ENCODE measurements at regions not wholly inside any gene's neighbourhood (a gene's known extent, or its start where the extent isn't known, plus 50 kb on each side); places are given as distances from the start of the nearest gene placed in this dataset.

DNA sequence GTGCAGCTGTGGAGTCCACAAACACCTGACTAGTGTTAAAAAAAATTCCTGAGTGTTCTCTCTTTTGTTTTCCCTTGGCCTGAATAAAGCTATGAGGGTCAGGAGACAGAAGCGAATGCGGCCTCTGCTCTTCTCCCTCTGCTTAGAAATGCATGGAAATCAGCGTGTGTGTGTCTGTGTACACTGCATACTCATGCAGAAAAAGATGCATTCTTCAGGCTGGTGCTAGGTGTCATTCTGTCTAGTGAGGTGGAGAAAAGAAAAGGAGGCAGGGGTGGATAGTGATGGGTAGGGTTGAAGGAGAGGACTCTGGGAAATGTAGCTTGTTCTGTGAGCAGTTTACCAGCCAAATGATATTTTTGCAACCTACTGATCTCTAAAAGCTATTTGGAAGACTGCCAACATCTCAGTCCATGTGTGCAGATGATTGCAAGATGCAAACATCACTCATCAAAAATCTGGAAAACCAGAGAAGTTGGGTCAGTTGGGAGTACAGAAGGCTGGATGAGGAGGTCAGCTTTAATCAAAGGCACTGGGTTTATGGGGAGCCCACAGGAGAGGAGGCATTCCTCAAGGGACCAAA lies 177.7 kb downstream of the INSIG2 start:
- ChIA-PET POLR2A (interaction anchor here (0.6 kb wide), 1 partner anchor 80 kb away, joined by 3 read pairs; no protein-coding TSS in a partner anchor), CTCF (interaction anchor here (1.6 to 1.9 kb wide), 2 partner anchors 219 to 590 kb away, joined by 4 to 10 read pairs; no protein-coding TSS in a partner anchor)
- no peak overlapping the region for H3K4me3 ChIP-seq (ENCODE audit: low read depth, low read length)
- no peak for DNase-seq (ENCODE audit: low read depth, low spot score)
- TF ChIP-seq, protein P1, sequence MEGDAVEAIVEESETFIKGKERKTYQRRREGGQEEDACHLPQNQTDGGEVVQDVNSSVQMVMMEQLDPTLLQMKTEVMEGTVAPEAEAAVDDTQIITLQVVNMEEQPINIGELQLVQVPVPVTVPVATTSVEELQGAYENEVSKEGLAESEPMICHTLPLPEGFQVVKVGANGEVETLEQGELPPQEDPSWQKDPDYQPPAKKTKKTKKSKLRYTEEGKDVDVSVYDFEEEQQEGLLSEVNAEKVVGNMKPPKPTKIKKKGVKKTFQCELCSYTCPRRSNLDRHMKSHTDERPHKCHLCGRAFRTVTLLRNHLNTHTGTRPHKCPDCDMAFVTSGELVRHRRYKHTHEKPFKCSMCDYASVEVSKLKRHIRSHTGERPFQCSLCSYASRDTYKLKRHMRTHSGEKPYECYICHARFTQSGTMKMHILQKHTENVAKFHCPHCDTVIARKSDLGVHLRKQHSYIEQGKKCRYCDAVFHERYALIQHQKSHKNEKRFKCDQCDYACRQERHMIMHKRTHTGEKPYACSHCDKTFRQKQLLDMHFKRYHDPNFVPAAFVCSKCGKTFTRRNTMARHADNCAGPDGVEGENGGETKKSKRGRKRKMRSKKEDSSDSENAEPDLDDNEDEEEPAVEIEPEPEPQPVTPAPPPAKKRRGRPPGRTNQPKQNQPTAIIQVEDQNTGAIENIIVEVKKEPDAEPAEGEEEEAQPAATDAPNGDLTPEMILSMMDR (IDR thresholded peaks at IDR 0.05; ENCODE audit: insufficient read depth, low read length, missing control alignments): no peak

DNA sequence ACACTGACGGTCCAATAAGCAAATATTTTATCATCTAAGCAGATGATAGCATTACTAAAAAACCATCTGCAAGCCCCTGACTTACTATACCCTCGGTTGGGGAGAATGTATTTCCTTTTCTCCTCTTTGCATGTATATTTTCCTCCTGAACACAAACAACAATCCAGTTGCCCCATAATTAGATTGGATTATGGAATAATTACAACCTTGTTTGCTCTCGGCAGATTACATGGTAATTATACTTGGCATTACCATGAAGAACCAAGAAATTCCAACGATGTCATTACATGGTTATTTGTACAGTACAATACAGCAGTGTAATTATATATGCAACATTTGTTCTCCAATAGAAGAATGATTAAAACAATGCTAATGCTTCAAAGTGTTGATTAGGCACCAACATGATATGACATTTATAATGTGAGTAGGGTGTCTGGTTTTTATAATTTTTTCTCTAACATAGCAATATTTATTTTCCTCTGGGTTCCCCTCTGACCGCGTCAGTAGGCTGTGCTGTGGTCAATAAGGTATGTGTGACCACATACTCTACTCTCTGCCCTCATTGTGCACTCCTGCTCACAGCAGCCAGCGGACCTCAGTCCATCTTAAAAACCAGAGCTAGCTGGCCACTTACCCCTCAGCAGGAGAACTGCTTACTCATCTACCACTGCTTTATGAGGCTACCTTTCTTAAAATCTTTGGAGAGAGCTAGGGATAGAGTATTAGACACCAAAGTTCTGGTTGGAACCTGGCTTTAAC lies 176.1 kb downstream of the INSIG2 start:
- ChIA-PET CTCF (interaction anchor here (1.6 kb wide), 1 partner anchor 218 kb away, joined by 4 read pairs; no protein-coding TSS in a partner anchor), POLR2A (no interaction called here)
- TF ChIP-seq, protein P1 (IDR thresholded peaks at IDR 0.05; ENCODE audit: insufficient read depth, low read length, missing control alignments): no peak
- no peak overlapping the region for H3K4me3 ChIP-seq (ENCODE audit: low read depth, low read length)
- DNase-seq (ENCODE audit: low read depth, low spot score): no peak

DNA sequence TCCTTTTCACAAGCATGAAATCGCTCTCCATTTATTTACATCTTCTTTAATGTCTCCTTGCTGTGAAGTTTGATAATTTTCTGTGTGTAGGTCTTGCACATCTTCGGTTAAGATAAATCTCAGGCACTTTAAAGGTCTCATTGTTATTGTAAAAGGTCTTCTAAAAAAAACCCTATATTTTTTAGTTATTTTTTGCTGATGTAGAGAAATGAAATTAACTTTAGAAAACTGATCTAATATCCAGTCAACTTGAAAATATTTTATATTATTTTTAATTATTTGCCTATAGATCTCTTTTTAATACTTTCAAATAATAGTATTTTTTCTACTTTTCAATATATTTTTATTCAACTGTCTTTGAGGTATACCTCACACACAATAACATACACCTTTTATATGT lies 169.4 kb downstream of the INSIG2 start:
- TF ChIP-seq, protein P1 (IDR thresholded peaks at IDR 0.05; ENCODE audit: insufficient read depth, low read length, missing control alignments): no peak
- ChIA-PET CTCF (no interaction called here), POLR2A (no interaction called here)
- no peak overlapping the region for H3K4me3 ChIP-seq (ENCODE audit: low read depth, low read length)
- no peak for DNase-seq (ENCODE audit: low read depth, low spot score)

DNA sequence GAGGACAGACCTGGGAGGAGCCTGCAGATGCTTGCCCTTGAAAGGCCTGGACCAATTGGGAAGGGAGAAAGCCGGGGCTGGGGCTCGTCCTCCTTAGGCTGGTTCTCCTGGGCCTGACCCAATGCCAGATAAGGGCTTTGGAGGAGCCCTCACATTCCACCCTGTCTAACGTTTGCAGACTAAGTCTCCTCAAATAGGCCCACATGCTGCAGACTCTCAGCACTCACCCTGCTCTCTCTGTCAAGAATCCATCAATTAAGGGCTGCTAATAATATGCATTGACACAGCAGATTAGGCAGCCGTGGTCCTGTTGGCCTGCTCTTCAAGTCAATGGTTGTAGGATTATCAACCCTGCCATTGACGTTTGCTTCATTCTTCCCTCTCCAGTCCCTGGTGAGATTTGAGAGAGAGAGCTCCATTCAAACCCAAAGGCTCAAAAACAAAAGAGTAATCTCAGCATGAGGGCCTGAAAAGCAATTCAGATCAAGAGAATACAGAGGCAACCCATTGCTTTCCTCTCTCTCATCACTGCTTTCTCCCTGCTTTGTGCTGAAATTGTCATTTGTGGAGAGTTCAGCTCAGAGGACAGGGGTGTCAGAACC lies 167.6 kb downstream of the INSIG2 start:
- ChIA-PET POLR2A (no interaction called here), CTCF (no interaction called here)
- H3K4me3 ChIP-seq (ENCODE audit: low read depth, low read length): no peak overlapping the region
- TF ChIP-seq, protein P1 (IDR thresholded peaks at IDR 0.05; ENCODE audit: insufficient read depth, low read length, missing control alignments): no peak
- DNase-seq (ENCODE audit: low read depth, low spot score): no peak

DNA sequence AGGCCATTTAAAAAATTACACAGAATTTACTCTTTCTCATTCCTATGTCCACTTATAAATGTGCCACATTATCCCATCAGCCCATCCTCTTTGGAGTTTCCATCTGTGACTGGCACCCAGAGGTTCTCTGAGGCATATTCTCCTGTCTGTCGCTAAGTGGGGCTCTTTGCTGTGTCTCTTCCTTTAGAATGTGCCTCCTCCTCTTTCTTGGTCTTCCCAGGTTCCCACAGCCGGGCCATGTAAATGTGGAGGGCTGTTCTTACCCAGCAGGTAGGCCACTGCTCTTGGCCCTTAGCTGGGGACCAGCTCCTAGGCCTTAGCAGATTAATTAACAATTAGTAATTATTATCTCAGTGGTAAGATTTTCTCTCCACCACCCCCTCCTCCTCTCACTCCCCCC lies 167.0 kb downstream of the INSIG2 start:
- no peak for DNase-seq (ENCODE audit: low read depth, low spot score)
- POLR2A ChIA-PET: no interaction called here
- TF ChIP-seq, protein P1 (IDR thresholded peaks at IDR 0.05; ENCODE audit: insufficient read depth, low read length, missing control alignments): no peak
- H3K4me3 ChIP-seq (ENCODE audit: low read depth, low read length): no peak overlapping the region
- CTCF ChIA-PET: no interaction called here

DNA sequence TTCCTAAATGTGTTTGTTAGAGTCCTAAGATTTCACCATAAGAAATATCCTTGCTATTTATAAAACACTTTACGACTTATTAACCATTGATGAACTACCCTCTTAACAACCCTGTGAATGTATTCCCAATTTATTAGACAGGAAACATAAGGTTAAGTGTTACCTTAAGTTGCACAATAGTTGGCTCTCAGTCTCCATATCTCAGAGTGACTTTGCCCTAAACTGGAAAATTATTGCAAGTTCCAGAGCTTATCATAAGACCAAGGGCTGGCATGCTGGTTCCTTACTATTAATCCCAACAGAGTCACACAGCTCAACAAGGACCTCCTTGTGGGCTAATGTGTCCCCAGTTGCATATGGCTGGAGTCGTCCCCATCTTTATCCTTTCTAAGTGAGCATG lies 165.8 kb downstream of the INSIG2 start:
- POLR2A ChIA-PET: no interaction called here
- DNase-seq (ENCODE audit: low read depth, low spot score): no peak
- CTCF ChIA-PET: interaction anchor here (1.0 kb wide), 1 partner anchor 602 kb away, joined by 3 read pairs; no protein-coding TSS in a partner anchor
- TF ChIP-seq, protein P1 (IDR thresholded peaks at IDR 0.05; ENCODE audit: insufficient read depth, low read length, missing control alignments): no peak
- no peak overlapping the region for H3K4me3 ChIP-seq (ENCODE audit: low read depth, low read length)

All from AG04449 (cell line).